DMS53 (cell line): ENCODE measurements at regions not wholly inside any gene's neighbourhood (a gene's known extent, or its start where the extent isn't known, plus 50 kb on each side); places are given as distances from the start of the nearest gene placed in this dataset.

ENCODE experiments used
- DNase-seq: peaks from one replicate; lab custom pipeline; 2025; lab: John Stamatoyannopoulos, UW

DNA sequence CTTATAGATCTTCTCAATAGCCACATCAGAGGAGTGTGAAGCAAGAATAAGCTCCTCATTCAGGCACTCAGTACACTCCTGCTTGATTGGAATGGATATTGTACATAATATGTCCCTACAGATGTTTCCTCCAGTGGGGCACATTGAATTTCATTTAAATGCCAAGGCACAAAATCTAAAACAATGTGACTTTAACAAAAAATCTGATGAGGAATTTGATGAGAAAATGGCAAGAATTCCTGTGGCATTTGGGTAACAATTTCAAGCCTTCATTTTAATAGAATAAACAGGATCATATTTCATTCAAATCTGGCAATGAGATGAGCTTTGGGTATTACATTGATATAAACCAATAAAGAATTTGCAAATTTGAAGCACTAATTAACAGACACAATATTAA lies 307.7 kb upstream of the PKN2 start:
- DNase-seq = no peak

DNA sequence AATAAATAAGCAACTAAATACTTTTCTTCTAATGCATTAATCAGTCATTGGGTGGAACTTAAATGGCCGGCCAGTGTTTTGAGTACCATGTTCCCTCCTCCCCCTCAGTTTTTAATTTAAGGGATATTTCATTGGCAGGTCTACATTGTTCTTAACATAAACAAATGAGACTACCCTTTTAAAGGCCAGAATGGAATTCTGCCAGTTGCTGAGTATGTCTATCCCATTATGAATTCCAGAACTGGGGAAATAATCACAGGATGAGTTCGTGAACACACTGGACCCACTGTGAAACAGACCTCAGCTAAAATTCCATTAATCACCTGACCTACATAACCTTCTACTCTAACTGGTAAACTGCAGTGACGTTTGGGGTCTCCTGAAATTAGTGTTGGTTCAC lies 305.5 kb upstream of the PKN2 start:
- DNase-seq = no peak

DNA sequence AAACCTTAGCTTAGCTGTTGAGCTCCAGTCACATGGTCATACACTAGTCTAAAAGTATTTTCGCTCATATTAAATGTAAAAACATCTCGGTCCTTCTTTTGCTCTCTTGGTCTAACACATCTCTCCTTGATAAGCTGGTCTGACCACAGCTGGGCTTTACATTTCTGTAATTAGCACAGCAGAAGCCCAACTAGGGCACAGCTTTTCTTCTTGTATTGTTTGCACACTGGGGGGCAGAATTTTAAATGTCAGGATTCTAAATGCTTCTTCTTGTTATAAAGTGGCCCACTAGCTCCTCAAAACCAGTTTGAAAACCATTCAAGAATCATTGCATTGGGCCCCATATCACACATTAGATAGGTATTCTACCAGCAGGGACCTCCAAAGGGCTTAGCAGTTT lies 289.1 kb upstream of the PKN2 start:
- no peak for DNase-seq

DNA sequence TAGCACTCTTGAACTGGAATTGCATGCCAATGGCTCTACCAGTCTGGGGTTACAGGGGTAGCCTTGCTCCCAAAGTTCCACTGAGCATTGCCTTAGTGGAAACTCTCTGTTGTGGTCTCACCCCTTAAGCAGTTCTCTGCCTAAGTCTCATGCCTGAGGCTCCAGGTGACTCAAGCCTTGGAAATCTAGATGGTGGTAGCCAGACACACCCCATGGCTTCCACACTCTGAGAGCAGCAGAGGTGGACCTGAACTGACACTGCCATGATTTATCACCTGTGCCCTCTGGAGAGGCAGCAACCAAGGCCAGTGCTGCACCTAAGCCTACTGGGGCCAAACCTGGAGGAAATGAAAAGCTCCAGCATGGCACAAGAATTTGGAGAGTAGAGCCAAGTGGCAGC lies 285.7 kb upstream of the PKN2 start:
- no peak for DNase-seq

DNA sequence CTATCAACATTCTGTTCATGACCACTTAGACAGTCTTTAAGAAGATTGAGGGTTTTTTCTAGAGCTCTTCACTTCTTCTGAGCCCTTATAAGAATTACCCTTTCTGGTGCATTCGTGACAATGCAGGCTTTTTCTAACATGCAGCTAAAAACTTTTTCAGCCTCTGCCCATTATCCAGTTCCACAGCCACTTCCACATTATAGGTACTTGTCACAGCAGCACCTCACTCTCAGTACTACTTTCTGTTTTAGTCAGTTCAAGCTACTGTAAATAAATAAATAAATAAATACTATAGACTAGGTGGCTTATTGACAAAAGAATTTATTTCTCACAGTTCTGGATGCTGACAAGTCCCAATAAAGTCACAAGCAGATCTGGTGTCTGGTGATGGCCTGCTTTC lies 284.4 kb upstream of the PKN2 start:
- DNase-seq = no peak

DNA sequence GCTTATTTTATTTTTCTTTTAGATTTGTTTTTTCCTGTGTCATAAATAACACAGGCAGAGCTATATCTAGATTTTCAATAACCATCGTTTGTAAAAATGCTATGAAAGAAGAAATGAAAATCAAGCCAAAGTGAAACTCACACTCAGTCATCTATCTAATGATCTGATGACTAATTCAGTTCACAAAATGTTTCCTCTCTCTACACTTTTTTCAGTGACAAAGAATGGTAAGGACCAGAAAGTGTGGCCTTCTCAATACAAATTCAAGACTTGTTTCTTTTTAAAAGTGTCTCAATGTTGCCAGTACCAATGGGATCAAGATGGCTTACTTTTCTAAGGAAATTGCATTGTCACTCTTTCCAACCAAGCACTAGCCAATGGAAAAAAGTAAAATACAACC lies 282.8 kb upstream of the PKN2 start:
- peak; percentile 59 for DNase-seq

DNA sequence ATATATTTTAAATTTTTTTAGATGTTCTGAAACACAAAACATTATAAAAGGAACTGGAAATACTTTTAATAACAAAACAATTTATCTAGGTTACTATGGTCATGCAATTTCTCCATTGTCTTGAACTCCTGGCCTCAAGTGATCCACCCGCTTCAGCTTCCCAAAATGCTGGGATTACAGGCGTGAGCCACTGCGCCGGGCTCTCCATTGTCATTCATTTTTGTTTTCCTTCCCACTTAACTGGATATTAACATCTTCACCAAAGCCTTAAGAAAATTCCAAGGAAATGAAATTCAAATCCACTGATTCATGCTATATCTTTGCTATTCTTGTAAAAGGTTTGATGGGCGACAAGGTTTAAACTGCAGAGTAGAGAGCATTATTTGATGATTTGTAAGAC lies 279.5 kb upstream of the PKN2 start:
- no peak for DNase-seq

DNA sequence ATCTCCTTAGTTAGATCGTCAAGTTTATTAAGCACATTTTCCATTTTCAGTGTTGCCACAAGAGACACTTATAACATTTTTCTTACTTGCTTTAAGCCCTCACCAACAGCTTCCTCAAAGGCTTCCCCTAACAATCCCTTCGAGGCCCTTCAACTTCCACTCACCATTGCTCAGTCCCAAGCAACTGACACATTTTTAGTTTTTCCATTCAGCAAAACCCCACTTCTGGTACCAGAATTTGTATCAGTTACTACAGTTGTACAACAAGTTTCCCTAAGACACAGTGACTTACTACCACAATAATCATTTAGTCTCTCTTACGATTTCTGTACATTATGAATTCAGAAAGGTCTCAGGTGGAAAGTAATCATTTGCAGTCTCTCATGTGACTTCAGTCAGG lies 276.8 kb upstream of the PKN2 start:
- DNase-seq = no peak

DNA sequence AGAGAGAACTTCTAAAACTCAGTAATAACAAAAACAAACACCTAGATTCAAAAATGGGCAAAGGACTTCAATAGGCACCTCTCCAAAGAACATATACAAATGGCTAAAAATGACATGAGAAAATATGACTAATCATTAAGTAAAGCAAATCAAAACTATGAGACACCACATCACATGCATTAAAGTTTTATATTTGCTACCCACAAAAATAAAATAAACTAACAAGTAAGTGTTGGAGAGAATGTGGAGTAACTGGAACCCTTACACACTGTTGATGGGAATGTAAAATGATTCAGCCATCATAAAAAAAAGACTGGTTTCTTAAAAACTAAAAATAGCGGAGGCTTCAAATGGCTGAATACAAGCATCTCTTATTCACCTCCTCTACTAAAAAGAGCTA lies 262.1 kb upstream of the PKN2 start:
- DNase-seq = no peak

DNA sequence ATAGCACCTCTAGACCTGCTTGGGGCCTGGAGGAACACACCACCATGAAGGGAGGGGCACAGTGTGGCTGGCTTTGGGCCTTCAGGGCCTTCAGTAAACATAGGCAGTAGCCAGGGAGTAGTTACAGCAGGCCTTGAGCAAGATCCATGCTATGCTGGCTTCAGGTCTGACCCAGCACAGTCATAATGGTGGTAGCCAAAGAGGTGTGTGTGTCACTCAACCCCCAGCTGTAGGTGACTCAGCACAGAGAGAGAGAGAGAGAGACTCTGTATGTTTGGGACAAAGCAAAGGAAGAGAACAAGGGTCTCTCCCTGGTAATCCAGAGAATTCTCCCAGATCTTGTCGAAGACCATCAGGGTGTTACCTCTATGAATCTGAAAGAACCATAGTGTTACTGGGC lies 250.5 kb upstream of the PKN2 start:
- peak; percentile 62 for DNase-seq

DNA sequence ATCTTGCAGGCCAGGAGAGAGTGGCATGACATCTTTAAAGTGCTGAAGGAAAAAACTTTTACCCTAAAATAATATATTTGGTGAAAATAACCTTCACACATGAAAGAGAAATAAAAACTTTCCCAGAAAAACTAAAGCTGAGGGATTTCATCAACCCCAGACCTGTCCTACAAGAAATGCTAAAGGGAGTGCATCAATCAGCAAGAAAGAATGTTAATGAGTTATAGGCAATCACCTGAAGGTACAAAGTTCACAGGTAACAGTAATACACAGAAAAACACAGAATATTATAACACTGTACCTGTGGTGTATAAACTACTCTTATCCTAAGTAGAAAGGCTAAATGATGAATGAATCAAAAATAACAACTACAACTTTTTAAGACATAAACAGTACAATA lies 249.2 kb upstream of the PKN2 start:
- no peak for DNase-seq

DNA sequence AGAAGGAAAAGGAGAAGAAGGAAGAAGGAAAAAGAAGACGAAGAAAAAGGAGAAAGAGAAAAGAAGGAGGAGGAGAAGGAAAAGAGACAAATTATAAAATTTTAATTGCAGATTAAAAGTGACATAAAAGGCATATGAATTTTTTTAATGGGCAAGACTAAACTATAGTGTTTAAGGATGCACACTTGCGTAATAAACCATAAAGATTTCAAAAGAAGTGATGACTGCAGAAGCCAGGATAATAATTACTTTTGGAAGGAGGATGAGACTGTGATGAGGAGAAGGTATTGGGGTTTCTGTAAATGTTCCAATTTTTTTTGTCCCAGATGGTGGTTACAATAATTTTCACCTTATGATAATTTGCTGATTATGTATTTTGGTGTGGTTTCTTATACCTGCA lies 243.1 kb upstream of the PKN2 start:
- no peak for DNase-seq

DNA sequence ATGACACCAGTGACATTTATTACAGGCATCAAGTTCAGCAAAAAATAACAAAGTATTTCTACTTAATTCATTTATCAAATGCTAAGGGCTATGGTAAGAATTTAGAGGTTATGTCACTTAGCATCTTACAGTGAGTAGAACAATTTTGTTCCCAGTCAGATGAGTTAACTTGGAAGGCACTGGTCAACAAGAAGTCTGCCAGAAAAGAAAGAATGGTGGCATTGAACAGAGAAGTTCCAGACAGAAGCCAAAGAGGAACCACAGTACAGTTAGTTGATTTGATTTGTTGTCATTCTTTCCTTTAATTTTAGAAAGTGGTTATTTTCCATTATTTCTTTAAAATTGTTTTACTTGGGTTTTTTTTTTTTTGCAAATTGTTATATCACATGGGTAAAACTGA lies 232.2 kb upstream of the PKN2 start:
- no peak for DNase-seq

DNA sequence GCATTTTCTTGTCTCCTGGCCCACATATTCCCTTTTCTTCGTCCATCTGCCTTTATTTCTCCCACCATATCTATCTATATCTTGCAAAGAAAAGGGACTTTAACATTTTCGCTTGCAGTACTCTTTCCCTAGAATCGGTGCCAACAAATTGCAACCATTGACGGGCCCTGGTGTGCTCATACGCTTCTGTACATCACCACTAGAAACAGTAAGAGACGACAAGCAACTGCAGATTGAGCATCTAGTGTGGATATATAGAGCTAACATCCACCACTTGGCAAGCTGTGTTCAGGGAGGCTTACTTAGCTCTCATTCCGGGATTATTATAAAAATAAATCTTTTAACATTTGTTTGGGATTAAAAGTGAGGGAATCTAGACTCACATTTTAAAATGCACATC lies 230.8 kb upstream of the PKN2 start:
- no peak for DNase-seq

DNA sequence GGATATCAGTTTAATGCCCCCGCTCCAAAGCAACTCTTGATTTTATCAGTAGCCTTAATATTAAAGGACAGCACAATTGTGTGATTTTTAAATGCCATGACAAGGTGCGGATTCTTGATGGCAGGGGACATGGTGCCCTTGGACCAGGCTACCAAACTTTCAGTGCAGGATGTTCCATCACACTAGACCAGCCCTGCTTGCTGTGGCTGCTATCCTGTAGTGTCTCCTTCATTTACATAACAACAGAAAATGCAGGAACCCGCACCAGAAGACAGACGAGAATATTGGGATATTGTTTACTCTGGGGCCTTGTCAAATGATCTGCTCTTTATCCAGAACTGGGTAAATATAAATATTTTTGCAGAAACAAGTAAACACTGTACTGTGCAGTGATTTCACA lies 229.3 kb upstream of the PKN2 start:
- no peak for DNase-seq

DNA sequence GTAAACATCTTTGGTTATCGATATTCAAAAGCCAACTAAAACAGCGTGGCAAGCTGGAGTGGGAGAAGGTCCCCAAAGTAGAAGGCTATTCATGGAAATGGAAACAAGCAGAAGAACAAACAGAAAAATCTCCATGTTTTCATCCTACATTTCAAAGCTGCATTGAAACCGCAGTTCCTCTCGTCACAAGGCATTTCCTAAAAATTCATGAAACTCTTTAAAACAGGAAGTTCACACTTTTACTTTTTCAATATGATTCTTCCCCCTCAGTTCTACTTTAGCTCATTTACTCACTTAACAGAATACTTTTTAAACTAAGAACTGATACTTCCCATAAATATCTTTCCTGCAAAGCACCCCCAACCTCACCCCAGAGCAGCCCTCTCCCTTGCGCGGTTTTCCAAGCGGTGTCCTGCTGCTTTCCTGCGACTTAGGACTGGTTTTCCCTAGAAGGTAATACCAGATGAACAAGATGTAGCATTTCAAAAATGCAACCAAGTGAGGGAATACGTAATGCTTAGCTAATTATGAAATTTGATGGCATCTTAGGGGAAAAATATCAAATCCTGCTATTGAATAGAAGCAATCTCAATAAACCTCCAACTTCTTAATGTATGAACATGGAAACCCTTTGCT lies 228.3 kb upstream of the PKN2 start:
- DNase-seq = no peak

DNA sequence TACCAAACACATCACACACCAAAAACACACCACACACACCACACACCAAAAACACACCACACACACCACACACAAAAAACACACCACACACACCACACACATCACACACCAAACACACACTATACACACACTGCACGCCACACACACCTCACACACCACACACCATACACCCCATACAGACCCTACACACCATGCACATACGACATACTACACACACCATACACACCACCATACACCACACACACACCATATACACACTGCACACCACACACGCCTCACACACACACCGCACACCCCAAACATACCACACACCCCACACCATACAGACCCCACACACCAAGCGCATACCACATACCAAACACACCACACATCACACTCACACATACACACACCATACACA lies 226.9 kb upstream of the PKN2 start:
- no peak for DNase-seq

DNA sequence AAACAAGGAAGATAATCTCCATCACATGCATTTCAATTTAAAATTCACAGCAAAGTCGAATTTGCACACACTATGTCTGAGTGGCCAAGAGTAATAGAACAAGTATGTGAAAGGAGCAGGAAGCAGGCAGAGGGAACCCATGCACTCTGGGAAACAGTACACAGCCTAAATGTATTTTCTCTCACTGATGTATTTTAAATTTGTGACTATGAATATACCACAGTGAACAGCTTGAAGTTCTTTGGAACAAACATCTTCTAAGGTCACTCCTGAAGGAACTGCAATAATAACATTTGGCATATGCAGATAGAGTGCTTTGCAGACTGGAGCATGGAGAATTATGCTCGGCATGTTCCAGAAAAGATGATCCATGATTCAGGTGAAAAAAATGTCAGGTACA lies 223.1 kb upstream of the PKN2 start:
- DNase-seq = no peak

DNA sequence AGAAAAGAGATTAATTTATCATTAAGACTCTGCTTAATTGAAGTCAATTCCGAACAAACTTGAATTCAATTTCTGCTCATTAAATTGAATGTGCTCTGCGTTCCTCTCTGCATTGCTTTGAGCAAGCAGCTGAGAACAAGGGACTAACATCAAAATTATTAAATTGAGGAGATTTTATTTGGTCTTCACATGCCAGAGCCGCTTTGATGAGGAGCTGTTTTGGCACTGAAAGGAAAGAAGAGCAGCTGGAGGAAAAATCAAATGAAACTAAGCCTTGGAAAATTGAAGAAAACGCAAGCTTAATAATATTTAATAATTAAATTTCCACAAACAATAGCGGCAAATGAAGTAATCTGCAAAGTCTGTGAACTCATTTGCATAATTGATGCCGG lies 222.0 kb upstream of the PKN2 start:
- peak; percentile 44 for DNase-seq

DNA sequence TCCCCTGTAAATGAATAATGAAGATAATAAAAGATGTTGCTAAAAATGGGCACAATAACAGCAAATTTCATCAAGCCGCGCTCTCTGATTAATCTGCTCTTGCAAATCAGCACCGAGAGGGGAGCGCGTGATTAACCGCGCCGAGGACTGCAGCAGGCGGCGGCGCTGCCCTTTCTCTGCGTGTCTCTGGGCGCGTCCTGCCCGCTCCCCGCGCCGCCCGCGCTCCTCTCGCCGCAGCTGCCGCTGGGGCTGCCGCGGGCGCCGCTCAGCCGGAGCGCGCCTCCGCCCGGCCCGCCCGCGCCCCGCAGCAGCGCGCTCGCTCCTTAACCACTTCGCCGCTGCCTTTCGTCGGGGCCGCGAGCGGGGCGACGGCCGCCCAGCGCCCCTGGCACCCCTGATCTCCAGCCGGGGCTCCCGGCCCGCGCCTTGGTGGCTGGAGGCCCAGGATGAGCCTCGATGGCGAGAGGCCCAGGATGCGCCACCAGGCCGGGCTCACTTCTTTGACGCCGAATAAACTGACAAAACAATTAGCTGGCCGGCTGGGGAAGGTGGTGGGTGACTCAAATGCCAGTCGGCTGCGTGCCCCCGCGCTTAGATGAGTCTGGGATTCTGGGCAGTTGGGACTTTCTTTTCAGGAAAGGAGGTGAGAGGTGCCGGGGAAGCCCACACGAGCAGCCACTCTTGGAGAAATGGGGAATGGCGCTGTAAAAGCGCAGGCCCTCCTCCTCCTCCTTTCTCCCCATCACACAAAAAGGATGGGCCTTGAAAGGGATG lies 221.4 kb upstream of the PKN2 start:
- DNase-seq = peak; percentile 90

DNA sequence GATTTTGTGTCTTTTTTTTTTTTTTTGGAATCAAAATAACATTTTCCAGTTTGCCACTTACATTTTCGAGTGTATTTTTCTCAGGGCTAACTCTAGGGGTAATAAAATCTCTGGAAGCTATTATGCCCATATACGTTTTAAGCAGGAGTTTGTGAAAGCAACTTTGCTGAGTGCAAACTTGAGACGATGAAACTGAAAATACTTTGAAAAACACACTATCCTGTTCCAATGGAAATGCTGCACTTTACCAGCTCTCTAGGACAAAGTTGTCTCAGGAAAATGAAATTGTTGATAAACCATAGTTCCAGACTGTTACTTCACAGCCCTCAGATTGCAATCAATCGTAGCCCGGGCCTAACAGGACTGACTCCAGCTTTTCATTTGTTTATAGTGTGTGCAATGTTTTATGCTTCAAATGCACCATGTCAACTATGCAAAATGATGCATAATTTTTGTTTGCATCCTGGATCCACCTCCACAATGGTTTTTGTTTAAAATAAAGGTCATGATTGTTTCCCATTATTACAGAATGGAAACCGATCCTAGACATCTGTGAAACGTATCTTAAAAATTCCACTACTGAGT lies 220.6 kb upstream of the PKN2 start:
- DNase-seq = no peak

DNA sequence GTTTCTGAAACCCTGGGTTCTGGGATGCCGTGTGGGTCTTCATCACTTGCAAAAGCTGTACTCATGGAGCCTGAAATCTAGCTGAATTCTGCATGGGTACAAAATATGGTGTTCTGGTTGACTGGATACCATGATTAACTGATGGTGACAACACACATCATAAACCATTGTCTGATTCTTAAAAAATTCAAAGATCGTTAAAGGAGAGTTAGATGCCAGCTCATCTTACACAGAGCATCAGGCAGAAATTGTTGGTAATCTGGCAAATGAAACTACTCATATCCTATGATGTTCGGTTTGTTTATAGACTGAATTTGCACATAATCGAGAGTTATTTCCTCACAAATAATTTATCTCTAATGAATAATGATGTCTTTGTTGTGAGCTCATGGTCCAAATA lies 218.1 kb upstream of the PKN2 start:
- no peak for DNase-seq

DNA sequence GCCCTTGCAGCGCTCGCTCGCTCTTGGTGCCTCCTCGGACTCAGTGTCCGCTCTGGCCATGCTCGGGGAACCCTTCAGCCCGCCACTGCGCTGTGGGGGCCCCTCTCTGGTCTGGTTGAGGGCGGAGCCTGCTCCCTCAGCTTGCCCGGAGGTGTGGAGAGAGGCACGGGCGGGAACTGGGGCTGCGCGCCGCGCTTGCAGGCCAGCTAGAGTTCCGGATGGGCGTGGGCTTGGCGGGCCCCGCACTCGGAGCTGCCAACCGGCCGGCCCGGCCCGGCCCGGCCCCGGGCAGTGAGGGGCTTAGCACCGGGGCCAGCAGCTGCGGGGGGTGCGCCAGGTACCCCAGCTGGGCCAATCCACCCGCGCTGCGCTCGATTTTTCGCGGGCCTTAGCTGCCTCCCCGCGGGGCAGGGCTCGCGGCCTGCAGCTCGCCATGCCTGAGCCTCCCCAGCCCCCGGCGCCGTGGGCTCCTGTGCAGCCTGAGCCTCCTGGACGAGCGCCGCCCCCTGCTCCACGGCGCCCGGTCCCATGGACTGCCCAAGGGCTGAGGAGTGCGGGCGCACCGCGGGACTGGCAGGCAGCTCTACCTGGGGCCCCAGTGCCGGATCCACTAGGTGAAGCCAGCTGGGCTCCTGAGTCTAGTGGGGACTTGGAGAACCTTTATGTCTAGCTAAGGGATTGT lies 217.0 kb upstream of the PKN2 start:
- DNase-seq = no peak
